Activated CD8-positive, alpha-beta memory T cell treated with anti-CD3 and anti-CD28 coated beads, Interleukin-2, amount 50 U/mL, for 24 hours (primary cell): ENCODE measurements at regions not wholly inside any gene's neighbourhood (a gene's known extent, or its start where the extent isn't known, plus 50 kb on each side); places are given as distances from the start of the nearest gene placed in this dataset.

ENCODE experiments used
- DNase-seq: peaks from one replicate; pipeline ENCODE4 v3.0.0-alpha.2; 2020; ENCODE audit errors: extremely low read depth

DNA sequence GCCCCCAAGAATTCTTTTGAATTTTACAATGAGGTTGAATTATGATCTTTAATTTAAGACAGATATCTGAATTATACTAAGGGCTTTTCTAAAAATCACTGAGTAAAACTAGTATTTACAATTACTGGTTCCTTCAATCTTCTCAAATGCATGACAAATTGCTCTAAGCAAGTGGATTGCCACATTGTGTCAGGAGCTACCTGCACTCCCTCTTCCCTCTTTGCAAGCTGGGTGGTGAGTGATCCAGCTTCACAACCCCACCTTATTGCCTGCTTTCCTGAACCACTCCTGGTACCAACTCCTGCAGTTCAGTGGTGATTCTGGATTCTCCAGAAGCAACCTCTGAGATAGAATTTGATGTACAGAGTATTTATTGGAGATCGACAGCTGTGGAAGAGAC is 49.9 kb upstream of the SERP2 start:
- DNase-seq: no peak
